Right lobe of liver (tissue), 6 donors: ENCODE measurements at regions not wholly inside any gene's neighbourhood (a gene's known extent, or its start where the extent isn't known, plus 50 kb on each side); places are given as distances from the start of the nearest gene placed in this dataset.

Experiments
- ATAC-seq, 4 donors: fragments of 200-7000 bp; cut with Tn5 transposase; one replicate each; pipeline ENCODE4 v1.9.1; 2020; ENCODE audit warnings: mild to moderate bottlenecking in 4 of 4, moderate library complexity in 4 of 4
- DNase-seq, 3 donors: peaks; one replicate each; pipeline ENCODE4 v3.0.0-alpha.2; 2020
- H3K27ac ChIP-seq, 3 donors: fragments of 200-600 bp; one replicate each; pipeline ENCODE4 v1.8.0; 2022
- H3K27me3 ChIP-seq, 2 donors: fragments of 200-600 bp; one replicate each; pipeline ENCODE4 v1.8.0; 2022
- H3K36me3 ChIP-seq, 4 donors: fragments of 200-600 bp; sonication (generic) in 1 of 4; one replicate each; pipeline versions ENCODE4 v1.5.1 to v1.8.0; 2017 to 2022; ENCODE audit warnings: control low read depth in 1 of 4
- H3K4me1 ChIP-seq, 4 donors: fragments of 200-600 bp; sonication (generic) in 1 of 4; one replicate each; pipeline versions ENCODE4 v1.5.1 to v1.8.0; 2017 to 2022; ENCODE audit warnings: control low read depth in 1 of 4
- H3K4me3 ChIP-seq, 3 donors: fragments of 200-600 bp; one replicate each; pipeline ENCODE4 v1.8.0; 2022
- H3K9me3 ChIP-seq, 4 donors: fragments of 200-600 bp; sonication (generic) in 1 of 4; one replicate each; pipeline versions ENCODE4 v1.5.1 to v1.8.0; 2017 to 2022; ENCODE audit warnings: control low read depth in 1 of 4
- CTCF ChIP-seq, 4 donors: fragments of 200-600 bp in 3 of 4; fragments of 450-650 bp in 1 of 4; IDR thresholded peaks; one replicate each; pipeline versions ENCODE4 v1.5.1 to v1.8.0; 2016 to 2022; ENCODE audit warnings: antibody characterized with exemption in 4 of 4, mild to moderate bottlenecking in 2 of 4
- POLR2A ChIP-seq: fragments of 450-650 bp; IDR thresholded peaks from one replicate; pipeline ENCODE4 v1.6.1; 2017; ENCODE audit warnings: antibody characterized with exemption, mild to moderate bottlenecking
- WGBS: methylation state at CpG from one replicate; pipeline ENCODE4 v1.1.6; 2018; ENCODE audit warnings: low coverage, low lambda C conversion rate; ENCODE audit not compliant: insufficient coverage; ENCODE audit errors: missing lambda C conversion rate; 5-methylcytosine and 5-hydroxymethylcytosine counted together
- intact Hi-C, 2 donors: fragments of 100-400 bp; cut with DNase I; formaldehyde crosslinking; loops; one replicate each; pipeline versions ENCODE4 v1.11.2 to v1.14.1; 2022
- donor health status: DM: no; HTN: yes; CAD: no.
- donor health status: DM: no; HTN: no; CAD: no.
- donor health status: DM: no; HTN: no; CAD: no.
- donor health status: DM: no; HTN: yes; CAD: no.
- donor health status: DM: no; HTN: yes; CAD: no.

GRCh38 chr15:88748651-88749050 is 54.6 kb upstream of the ACAN start:
- no peak for DNase-seq
- H3K27me3 ChIP-seq: no peaks in the 10 kb centered on the region
- H3K27ac ChIP-seq: no peak overlapping the region
- H3K36me3 ChIP-seq: no peaks in the 10 kb centered on the region
- no peak for ATAC-seq
- 60% methylated on average over 2 of the region's 2 CpGs for WGBS
- H3K4me3 ChIP-seq: no peak overlapping the region
- no peaks in the 10 kb centered on the region for H3K9me3 ChIP-seq
- intact Hi-C loops: no loop called here
- no peaks in the 10 kb centered on the region for H3K4me1 ChIP-seq
- TF ChIP-seq POLR2A (no peak), CTCF (IDR thresholded peaks at IDR 0.05) (no peak)

- intact Hi-C loops: no loop called here
- H3K36me3 ChIP-seq: no peaks in the 10 kb centered on the region
- 46% methylated on average over 2 of the region's 2 CpGs for WGBS
- TF ChIP-seq CTCF (IDR thresholded peaks at IDR 0.05) (no peak), POLR2A (no peak)
- no peaks in the 10 kb centered on the region for H3K9me3 ChIP-seq
- no peaks in the 10 kb centered on the region for H3K27me3 ChIP-seq
- no peak overlapping the region for H3K27ac ChIP-seq
- H3K4me1 ChIP-seq: no peaks in the 10 kb centered on the region
- no peak overlapping the region for H3K4me3 ChIP-seq
- DNase-seq (no peak), ATAC-seq (no peak)
Measured at GRCh38 chr15:88749699-88750098, 53.5 kb upstream of the ACAN start.

GRCh38 chr15:88752501-88752900 is 50.7 kb upstream of the ACAN start:
- no peaks in the 10 kb centered on the region for H3K4me1 ChIP-seq
- WGBS: 59% methylated on average over 2 of the region's 5 CpGs
- H3K27me3 ChIP-seq: no peaks in the 10 kb centered on the region
- TF ChIP-seq CTCF (IDR thresholded peaks at IDR 0.05) (no peak), POLR2A (no peak)
- intact Hi-C loops: no loop called here
- H3K36me3 ChIP-seq: no peaks in the 10 kb centered on the region
- no peak overlapping the region for H3K4me3 ChIP-seq
- no peak for DNase-seq
- ATAC-seq: no peak
- no peak overlapping the region for H3K27ac ChIP-seq
- no peaks in the 10 kb centered on the region for H3K9me3 ChIP-seq

- H3K4me3 ChIP-seq: no peak overlapping the region
Measured at GRCh38 chr15:88752951-88753350, 50.3 kb upstream of the ACAN start.

More at GRCh38 chr15:88752951-88753350, 50.3 kb upstream of the ACAN start:
- intact Hi-C loops: no loop called here
- Histone ChIP-seq H3K9me3 (no peaks in the 10 kb centered on the region), H3K27me3 (no peaks in the 10 kb centered on the region), H3K27ac (no peak overlapping the region), H3K36me3 (no peaks in the 10 kb centered on the region), H3K4me1 (no peaks in the 10 kb centered on the region)
- no peak for TF ChIP-seq POLR2A
- TF ChIP-seq CTCF (IDR thresholded peaks at IDR 0.05): no peak
- ATAC-seq (no peak), DNase-seq (no peak)
